ENCODE measurements at regions not wholly inside any gene's neighbourhood (a gene's known extent, or its start where the extent isn't known, plus 50 kb on each side); places are given as distances from the start of the nearest gene placed in this dataset.

GRCh38 chr16:9457215-9457614 is 365.8 kb downstream of the HAPSTR1 start:
- TF ChIP-seq POLR2A (IDR thresholded peaks at IDR 0.05; ENCODE audit: low read depth, low read length) (no peak), POLR2AphosphoS5 (IDR thresholded peaks at IDR 0.05; ENCODE audit: low read depth, low read length) (no peak)

All from GM12892 (cell line).